Gastrocnemius medialis (tissue), 4 donors: ENCODE measurements at regions not wholly inside any gene's neighbourhood (a gene's known extent, or its start where the extent isn't known, plus 50 kb on each side); places are given as distances from the start of the nearest gene placed in this dataset.

Source experiments
- CTCF ChIP-seq, 5 experiments: fragments of 450-650 bp in 3 of 5; fragments of 200-600 bp in 2 of 5; sonication (generic) in 2 of 5; IDR thresholded peaks in 4 of 5; conservative IDR thresholded peaks in 1 of 5; 1 replicate in 4 of 5; 2 replicates in 1 of 5; pipeline ENCODE4 v1.5.1; 2016 to 2019; ENCODE audit warnings: antibody characterized with exemption in 5 of 5, mild to moderate bottlenecking in 3 of 5, moderate library complexity in 3 of 5
- POLR2A ChIP-seq, 2 donors: fragments of 450-650 bp; IDR thresholded peaks; one replicate each; pipeline ENCODE4 v1.6.1; 2017; ENCODE audit warnings: antibody characterized with exemption in 2 of 2, mild to moderate bottlenecking in 2 of 2, moderate library complexity in 2 of 2

DNA sequence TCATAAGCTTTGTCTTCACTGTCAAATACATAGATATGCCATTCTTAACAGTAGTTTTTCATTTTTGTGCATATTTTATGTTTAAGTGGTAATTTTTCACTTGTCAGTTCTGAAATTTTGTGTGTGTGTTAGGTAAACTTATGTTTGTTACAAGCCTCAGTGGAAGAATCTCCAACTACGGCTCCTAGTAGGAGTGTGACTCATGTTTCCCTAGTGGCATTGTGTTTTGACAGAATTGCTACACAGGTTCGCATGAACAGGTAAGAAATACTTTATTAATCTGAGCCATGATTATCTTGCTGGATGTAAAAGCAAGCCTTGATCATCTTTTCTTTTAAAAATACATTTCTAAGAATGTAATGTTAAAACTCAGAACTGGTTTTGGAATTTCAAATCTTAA, 94.4 kb downstream of the BLTP1 start:
- no peak for TF ChIP-seq POLR2A (IDR thresholded peaks at IDR 0.05)
- no peak for TF ChIP-seq CTCF (IDR thresholded peaks at IDR 0.05 in 4 of 5, conservative IDR thresholded peaks at IDR 0.05 in 1 of 5)
